ENCODE measurements at regions not wholly inside any gene's neighbourhood (a gene's known extent, or its start where the extent isn't known, plus 50 kb on each side); places are given as distances from the start of the nearest gene placed in this dataset.

- no peak for TF ChIP-seq GABPB1 (CRISPR knock-in tag; IDR thresholded peaks at IDR 0.05)
Measured at GRCh38 chr13:74227476-74228158, 93.4 kb upstream of the KLF12 start (continued).

- DNase-seq (ENCODE audit: low spot score) (no peak), ATAC-seq (no peak)
- CTCF ChIA-PET = no interaction called here
- Mint-ChIP-seq H3K27ac (no peak overlapping the region), H3K4me3 (no peak overlapping the region), H3K9me3 (0 out of 2 replicates have a peak, but pooled peaks cover 9% of the 10 kb centered on the region), H3K36me3 (no peaks in the 10 kb centered on the region), H3K4me1 (no peaks in the 10 kb centered on the region), H3K27me3 (ENCODE audit: low read depth) (no peaks in the 10 kb centered on the region)
- POLR2A ChIA-PET = no interaction called here
- TF ChIP-seq, protein P1, sequence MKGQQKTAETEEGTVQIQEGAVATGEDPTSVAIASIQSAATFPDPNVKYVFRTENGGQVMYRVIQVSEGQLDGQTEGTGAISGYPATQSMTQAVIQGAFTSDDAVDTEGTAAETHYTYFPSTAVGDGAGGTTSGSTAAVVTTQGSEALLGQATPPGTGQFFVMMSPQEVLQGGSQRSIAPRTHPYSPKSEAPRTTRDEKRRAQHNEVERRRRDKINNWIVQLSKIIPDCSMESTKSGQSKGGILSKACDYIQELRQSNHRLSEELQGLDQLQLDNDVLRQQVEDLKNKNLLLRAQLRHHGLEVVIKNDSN (CRISPR knock-in tag; IDR thresholded peaks at IDR 0.05) = no peak
- TF ChIP-seq TCF7 (CRISPR knock-in tag; IDR thresholded peaks at IDR 0.05; ENCODE audit: low read depth) (no peak), ATF1 (CRISPR knock-in tag; IDR thresholded peaks at IDR 0.05) (no peak)
Measured at GRCh38 chr13:74226791-74227475, 92.7 kb upstream of the KLF12 start.

- no peak for TF ChIP-seq NFATC4 (CRISPR knock-in tag; IDR thresholded peaks at IDR 0.05)
- TF ChIP-seq AR (CRISPR knock-in tag; IDR thresholded peaks at IDR 0.05) = no peak
- no peak for TF ChIP-seq TP53 (CRISPR knock-in tag; IDR thresholded peaks at IDR 0.05)
- TF ChIP-seq, protein P2, sequence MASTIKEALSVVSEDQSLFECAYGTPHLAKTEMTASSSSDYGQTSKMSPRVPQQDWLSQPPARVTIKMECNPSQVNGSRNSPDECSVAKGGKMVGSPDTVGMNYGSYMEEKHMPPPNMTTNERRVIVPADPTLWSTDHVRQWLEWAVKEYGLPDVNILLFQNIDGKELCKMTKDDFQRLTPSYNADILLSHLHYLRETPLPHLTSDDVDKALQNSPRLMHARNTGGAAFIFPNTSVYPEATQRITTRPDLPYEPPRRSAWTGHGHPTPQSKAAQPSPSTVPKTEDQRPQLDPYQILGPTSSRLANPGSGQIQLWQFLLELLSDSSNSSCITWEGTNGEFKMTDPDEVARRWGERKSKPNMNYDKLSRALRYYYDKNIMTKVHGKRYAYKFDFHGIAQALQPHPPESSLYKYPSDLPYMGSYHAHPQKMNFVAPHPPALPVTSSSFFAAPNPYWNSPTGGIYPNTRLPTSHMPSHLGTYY (CRISPR knock-in tag; IDR thresholded peaks at IDR 0.05) = no peak
- TF ChIP-seq SOX15 (CRISPR knock-in tag; IDR thresholded peaks at IDR 0.05) = no peak
- TF ChIP-seq RELA (CRISPR knock-in tag; IDR thresholded peaks at IDR 0.05; ENCODE audit: borderline replicate concordance) = no peak
- CTCF ChIA-PET = no interaction called here
Measured at GRCh38 chr13:74221752-74222151, 87.5 kb upstream of the KLF12 start.

GRCh38 chr13:74219566-74219965 lies 85.4 kb upstream of the KLF12 start:
- ChIA-PET CTCF (interaction anchor here (1.6 kb wide), 1 partner anchor 68 kb away, joined by 6 read pairs; no protein-coding TSS in a partner anchor), POLR2A (no interaction called here)
- DNase-seq (ENCODE audit: low spot score) (no peak), ATAC-seq (no peak)
- no peaks in the 10 kb centered on the region for H3K9me3 Mint-ChIP-seq
- H3K36me3 Mint-ChIP-seq = no peaks in the 10 kb centered on the region
- H3K27me3 Mint-ChIP-seq (ENCODE audit: low read depth) = no peaks in the 10 kb centered on the region
- H3K27ac Mint-ChIP-seq = no peak overlapping the region
- no peak overlapping the region for H3K4me3 Mint-ChIP-seq
- H3K4me1 Mint-ChIP-seq = no peaks in the 10 kb centered on the region
- no peak for TF ChIP-seq ETV6 (CRISPR knock-in tag; IDR thresholded peaks at IDR 0.05)

More at GRCh38 chr13:74221752-74222151, 87.5 kb upstream of the KLF12 start:
- ATAC-seq (no peak), DNase-seq (ENCODE audit: low spot score) (no peak)
- Mint-ChIP-seq H3K4me1 (no peaks in the 10 kb centered on the region), H3K27me3 (ENCODE audit: low read depth) (no peaks in the 10 kb centered on the region), H3K4me3 (no peak overlapping the region), H3K9me3 (no peaks in the 10 kb centered on the region), H3K36me3 (no peaks in the 10 kb centered on the region), H3K27ac (no peak overlapping the region)
- POLR2A ChIA-PET = no interaction called here

DNA sequence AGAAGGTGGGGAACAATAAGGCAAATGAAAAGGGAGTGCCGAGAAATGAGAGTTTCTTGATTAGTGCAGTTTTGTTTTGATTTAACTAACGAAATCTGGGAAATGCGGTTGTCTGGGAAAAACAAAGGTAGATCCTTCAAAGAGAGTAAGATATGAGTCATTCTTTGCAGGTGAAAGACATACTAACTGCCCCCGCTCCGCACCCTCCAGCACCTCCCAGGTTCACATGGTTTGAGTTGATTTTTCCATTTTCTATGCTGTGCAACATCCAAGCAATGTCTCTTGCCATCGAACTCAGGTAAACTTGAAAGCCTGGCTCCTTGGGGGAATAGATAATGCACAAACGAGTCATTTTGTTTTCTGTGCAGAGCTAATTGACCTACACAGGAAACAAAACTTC lies 84.1 kb upstream of the KLF12 start:
- no peaks in the 10 kb centered on the region for H3K36me3 Mint-ChIP-seq
- no peak overlapping the region for H3K4me3 Mint-ChIP-seq
- no peaks in the 10 kb centered on the region for H3K27me3 Mint-ChIP-seq (ENCODE audit: low read depth)
- no peaks in the 10 kb centered on the region for H3K4me1 Mint-ChIP-seq
- DNase-seq (ENCODE audit: low spot score) (no peak), ATAC-seq (no peak)
- CTCF ChIA-PET = interaction anchor here (1.6 kb wide), 1 partner anchor 69 kb away, joined by 6 read pairs; no protein-coding TSS in a partner anchor
- POLR2A ChIA-PET = interaction anchor here (0.7 kb wide), 1 partner anchor 1839 kb away, joined by 3 read pairs; no protein-coding TSS in a partner anchor
- H3K9me3 Mint-ChIP-seq = no peaks in the 10 kb centered on the region
- TF ChIP-seq NR1H2 (CRISPR knock-in tag; IDR thresholded peaks at IDR 0.05) = no peak
- TF ChIP-seq ZNF263 (CRISPR knock-in tag; IDR thresholded peaks at IDR 0.05; ENCODE audit: low read depth) = no peak
- no peak for TF ChIP-seq EMX1 (CRISPR knock-in tag; IDR thresholded peaks at IDR 0.05)
- no peak for TF ChIP-seq ATF2 (CRISPR knock-in tag; IDR thresholded peaks at IDR 0.05; ENCODE audit: borderline replicate concordance, low read depth)
- TF ChIP-seq MYBL2 (CRISPR knock-in tag; IDR thresholded peaks at IDR 0.05) = no peak
- no peak for TF ChIP-seq IRF1 (CRISPR knock-in tag; IDR thresholded peaks at IDR 0.05)
- no peak overlapping the region for H3K27ac Mint-ChIP-seq

Measured in WTC11 (cell line).